GM19395 (cell line): ENCODE measurements at regions not wholly inside any gene's neighbourhood (a gene's known extent, or its start where the extent isn't known, plus 50 kb on each side); places are given as distances from the start of the nearest gene placed in this dataset.

Experiments
- ATAC-seq: cut with Tn5 transposase; IDR thresholded peaks from one replicate; pipeline ENCODE4 v1.9.1; 2021; ENCODE audit warnings: mild to moderate bottlenecking, moderate library complexity; ENCODE audit not compliant: unreplicated experiment

GRCh38 chr4:159003420-159004253 is 99.2 kb upstream of the RAPGEF2 start:
- no peak for ATAC-seq

- ATAC-seq, result no peak
Observed at GRCh38 chr4:159006202-159006601, 96.7 kb upstream of the RAPGEF2 start.

- ATAC-seq, result no peak
Observed at GRCh38 chr4:159008671-159009070, 94.2 kb upstream of the RAPGEF2 start.

- no peak for ATAC-seq
Observed at GRCh38 chr4:159009521-159009920, 93.4 kb upstream of the RAPGEF2 start.

- no peak for ATAC-seq
Observed at GRCh38 chr4:159010100-159010499, 92.8 kb upstream of the RAPGEF2 start.

GRCh38 chr4:159010563-159011260 is 92.2 kb upstream of the RAPGEF2 start:
- no peak for ATAC-seq

GRCh38 chr4:159012381-159012780 is 90.5 kb upstream of the RAPGEF2 start:
- no peak for ATAC-seq

- ATAC-seq, result no peak
Observed at GRCh38 chr4:159013692-159014091, 89.2 kb upstream of the RAPGEF2 start.

GRCh38 chr4:159014859-159015258 is 88.0 kb upstream of the RAPGEF2 start:
- ATAC-seq, result no peak

GRCh38 chr4:159015841-159016240 is 87.0 kb upstream of the RAPGEF2 start:
- no peak for ATAC-seq

- ATAC-seq, result peak; percentile 58
Observed at GRCh38 chr4:159016593-159017024, 86.3 kb upstream of the RAPGEF2 start.

GRCh38 chr4:159017323-159018026 is 85.4 kb upstream of the RAPGEF2 start:
- ATAC-seq, result peak; percentile 46

- peak; percentile 93 for ATAC-seq
Observed at GRCh38 chr4:159018062-159018629, 84.7 kb upstream of the RAPGEF2 start.

GRCh38 chr4:159019356-159019755 is 83.5 kb upstream of the RAPGEF2 start:
- no peak for ATAC-seq

- no peak for ATAC-seq
Observed at GRCh38 chr4:159021597-159022385, 81.1 kb upstream of the RAPGEF2 start.

- no peak for ATAC-seq
Observed at GRCh38 chr4:159023741-159024140, 79.1 kb upstream of the RAPGEF2 start.

GRCh38 chr4:159024266-159024665 is 78.6 kb upstream of the RAPGEF2 start:
- no peak for ATAC-seq

- ATAC-seq, result no peak
Observed at GRCh38 chr4:159024828-159025227, 78.1 kb upstream of the RAPGEF2 start.

GRCh38 chr4:159026329-159026728 is 76.5 kb upstream of the RAPGEF2 start:
- no peak for ATAC-seq

GRCh38 chr4:159027535-159027934 is 75.3 kb upstream of the RAPGEF2 start:
- peak; percentile 69 for ATAC-seq
